Left lung (tissue), 4 donors: ENCODE measurements at regions not wholly inside any gene's neighbourhood (a gene's known extent, or its start where the extent isn't known, plus 50 kb on each side); places are given as distances from the start of the nearest gene placed in this dataset.

Experiments
- ATAC-seq: fragments of 200-7000 bp; cut with Tn5 transposase; one replicate; pipeline ENCODE4 v1.9.1; 2020; ENCODE audit warnings: moderate library complexity
- DNase-seq, 4 donors: peaks; one replicate each; pipeline ENCODE4 v3.0.0-alpha.2; 2013 to 2020
- H3K27ac ChIP-seq, 2 donors: fragments of 200-600 bp; sonication (generic) in 1 of 2; one replicate each; pipeline versions ENCODE4 v1.5.0 to v1.8.0; 2020 to 2021
- H3K27me3 ChIP-seq, 2 donors: fragments of 200-600 bp; sonication (generic) in 1 of 2; one replicate each; pipeline versions ENCODE4 v1.5.0 to v1.8.0; 2020 to 2021
- H3K36me3 ChIP-seq, 2 donors: fragments of 200-600 bp; sonication (generic) in 1 of 2; one replicate each; pipeline versions ENCODE4 v1.5.0 to v1.8.0; 2020 to 2021
- H3K4me1 ChIP-seq, 2 donors: fragments of 200-600 bp; one replicate each; pipeline ENCODE4 v1.8.0; 2021
- H3K4me3 ChIP-seq, 2 donors: fragments of 200-600 bp; sonication (generic) in 1 of 2; one replicate each; pipeline versions ENCODE4 v1.5.0 to v1.8.0; 2020 to 2021; ENCODE audit warnings: mild to moderate bottlenecking in 1 of 2
- H3K9me3 ChIP-seq, 2 donors: fragments of 200-600 bp; sonication (generic) in 1 of 2; one replicate each; pipeline versions ENCODE4 v1.5.0 to v1.8.0; 2020 to 2021
- intact Hi-C, 2 donors: fragments of 100-400 bp; cut with DNase I; formaldehyde crosslinking; loops; one replicate each; pipeline versions ENCODE4 v1.11.2 to v1.14.2; 2022
- TF ChIP-seq, protein P1 (sequence below), 2 donors: fragments of 200-600 bp; sonication (generic) in 1 of 2; IDR thresholded peaks; one replicate each; pipeline versions ENCODE4 v1.5.0 to v1.8.0; 2021; ENCODE audit warnings: antibody characterized with exemption in 2 of 2
- donor health status: DM: no; HTN: yes; CAD: no.
- donor health status: DM: no; HTN: no; CAD: no.

DNA sequence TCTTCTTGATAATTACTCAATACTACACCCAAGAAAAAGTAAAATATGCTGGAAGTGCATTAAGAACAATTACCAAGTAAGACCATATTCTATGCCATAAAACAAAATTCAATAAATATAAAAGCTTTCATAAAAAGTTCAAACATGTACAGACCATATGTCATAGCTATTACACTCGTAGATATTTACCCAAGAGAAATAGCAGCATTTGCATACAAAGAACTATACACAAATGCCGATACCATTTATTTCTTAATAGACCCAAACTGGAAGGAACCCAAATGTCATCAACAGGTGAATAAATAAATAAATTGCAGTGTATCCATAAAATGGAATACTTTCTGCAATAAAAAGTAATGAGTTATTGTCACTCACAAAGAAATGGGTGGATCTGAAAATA, 78.3 kb upstream of the SLC16A7 start:
- DNase-seq (no peak), ATAC-seq (no peak)
- no peak overlapping the region for H3K4me3 ChIP-seq
- no peaks in the 10 kb centered on the region for H3K9me3 ChIP-seq
- no peaks in the 10 kb centered on the region for H3K27me3 ChIP-seq
- H3K27ac ChIP-seq: no peak overlapping the region
- intact Hi-C loops: no loop called here
- H3K36me3 ChIP-seq: no peaks in the 10 kb centered on the region
- H3K4me1 ChIP-seq: no peaks in the 10 kb centered on the region
- TF ChIP-seq, protein P1, sequence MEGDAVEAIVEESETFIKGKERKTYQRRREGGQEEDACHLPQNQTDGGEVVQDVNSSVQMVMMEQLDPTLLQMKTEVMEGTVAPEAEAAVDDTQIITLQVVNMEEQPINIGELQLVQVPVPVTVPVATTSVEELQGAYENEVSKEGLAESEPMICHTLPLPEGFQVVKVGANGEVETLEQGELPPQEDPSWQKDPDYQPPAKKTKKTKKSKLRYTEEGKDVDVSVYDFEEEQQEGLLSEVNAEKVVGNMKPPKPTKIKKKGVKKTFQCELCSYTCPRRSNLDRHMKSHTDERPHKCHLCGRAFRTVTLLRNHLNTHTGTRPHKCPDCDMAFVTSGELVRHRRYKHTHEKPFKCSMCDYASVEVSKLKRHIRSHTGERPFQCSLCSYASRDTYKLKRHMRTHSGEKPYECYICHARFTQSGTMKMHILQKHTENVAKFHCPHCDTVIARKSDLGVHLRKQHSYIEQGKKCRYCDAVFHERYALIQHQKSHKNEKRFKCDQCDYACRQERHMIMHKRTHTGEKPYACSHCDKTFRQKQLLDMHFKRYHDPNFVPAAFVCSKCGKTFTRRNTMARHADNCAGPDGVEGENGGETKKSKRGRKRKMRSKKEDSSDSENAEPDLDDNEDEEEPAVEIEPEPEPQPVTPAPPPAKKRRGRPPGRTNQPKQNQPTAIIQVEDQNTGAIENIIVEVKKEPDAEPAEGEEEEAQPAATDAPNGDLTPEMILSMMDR (IDR thresholded peaks at IDR 0.05): no peak

DNA sequence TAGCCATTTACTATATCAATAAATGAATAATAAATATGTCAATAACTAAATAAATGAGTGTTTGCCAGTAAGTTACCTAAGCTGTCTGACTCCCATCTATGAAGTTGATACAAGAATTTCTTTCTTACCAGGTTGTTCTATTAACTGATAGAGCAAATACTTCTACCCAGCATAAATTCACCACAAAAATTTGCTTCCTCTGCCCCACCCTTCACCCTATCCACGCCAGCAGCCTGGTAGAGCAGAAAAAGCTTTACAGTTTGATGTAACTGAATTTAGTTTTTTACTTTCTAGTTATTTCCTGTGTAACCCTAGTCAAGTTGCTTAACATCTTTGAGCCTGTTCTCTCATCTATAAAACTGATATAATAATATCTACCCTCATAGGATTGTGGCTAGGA, 94.9 kb upstream of the SLC16A7 start:
- H3K9me3 ChIP-seq: no peaks in the 10 kb centered on the region
- intact Hi-C loops: no loop called here
- H3K4me1 ChIP-seq: no peaks in the 10 kb centered on the region
- TF ChIP-seq, protein P1 (IDR thresholded peaks at IDR 0.05): no peak
- no peaks in the 10 kb centered on the region for H3K36me3 ChIP-seq
- H3K27ac ChIP-seq: no peak overlapping the region
- ATAC-seq (peak; percentile 68), DNase-seq (no peak)
- no peak overlapping the region for H3K4me3 ChIP-seq
- no peaks in the 10 kb centered on the region for H3K27me3 ChIP-seq

DNA sequence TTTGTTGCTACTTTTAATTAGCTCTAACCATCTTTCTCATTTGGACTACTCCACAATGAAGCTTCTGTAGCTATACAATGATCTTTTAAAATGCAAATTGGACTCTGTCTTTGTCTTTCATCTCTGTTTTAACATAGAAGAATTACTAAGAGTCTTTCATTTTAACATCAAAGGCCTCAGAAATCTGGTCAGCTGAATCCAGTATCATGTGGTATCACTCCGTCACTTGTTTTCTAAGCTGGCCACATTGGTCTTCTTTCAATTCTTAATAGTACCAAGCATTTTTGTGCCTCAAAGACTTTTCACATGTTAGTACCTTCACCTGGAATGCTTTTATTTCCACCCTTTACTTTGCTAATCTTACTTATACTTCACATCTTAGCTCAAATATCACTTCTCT, 95.5 kb upstream of the SLC16A7 start:
- H3K4me3 ChIP-seq: no peak overlapping the region
- DNase-seq: no peak
- no peaks in the 10 kb centered on the region for H3K36me3 ChIP-seq
- ATAC-seq: no peak
- no peaks in the 10 kb centered on the region for H3K4me1 ChIP-seq
- H3K27me3 ChIP-seq: no peaks in the 10 kb centered on the region
- intact Hi-C loops: no loop called here
- TF ChIP-seq, protein P1 (IDR thresholded peaks at IDR 0.05): no peak
- no peak overlapping the region for H3K27ac ChIP-seq
- no peaks in the 10 kb centered on the region for H3K9me3 ChIP-seq

DNA sequence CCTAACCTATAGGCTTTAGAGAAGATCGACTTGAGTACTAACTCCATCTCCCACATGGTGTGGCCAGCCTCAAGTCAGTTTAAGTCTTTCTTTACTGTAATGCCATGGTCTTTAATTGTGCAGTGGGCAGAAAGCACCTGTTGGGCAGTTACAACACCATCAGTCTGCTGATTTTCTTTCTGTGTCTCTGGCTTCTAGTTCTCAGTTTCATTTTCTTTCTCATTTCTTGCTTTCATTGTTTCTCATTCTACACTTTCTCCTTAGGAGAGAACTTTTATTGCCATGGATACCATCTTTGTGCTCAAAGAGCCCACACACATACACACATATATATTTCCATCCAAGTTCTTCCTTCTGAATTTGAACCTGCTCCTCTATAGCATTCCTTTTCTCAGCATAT, 96.1 kb upstream of the SLC16A7 start:
- intact Hi-C loops: no loop called here
- Histone ChIP-seq H3K36me3 (no peaks in the 10 kb centered on the region), H3K4me3 (no peak overlapping the region), H3K4me1 (no peaks in the 10 kb centered on the region), H3K27me3 (no peaks in the 10 kb centered on the region), H3K9me3 (no peaks in the 10 kb centered on the region), H3K27ac (no peak overlapping the region)
- DNase-seq (no peak), ATAC-seq (no peak)
- TF ChIP-seq, protein P1 (IDR thresholded peaks at IDR 0.05): no peak

DNA sequence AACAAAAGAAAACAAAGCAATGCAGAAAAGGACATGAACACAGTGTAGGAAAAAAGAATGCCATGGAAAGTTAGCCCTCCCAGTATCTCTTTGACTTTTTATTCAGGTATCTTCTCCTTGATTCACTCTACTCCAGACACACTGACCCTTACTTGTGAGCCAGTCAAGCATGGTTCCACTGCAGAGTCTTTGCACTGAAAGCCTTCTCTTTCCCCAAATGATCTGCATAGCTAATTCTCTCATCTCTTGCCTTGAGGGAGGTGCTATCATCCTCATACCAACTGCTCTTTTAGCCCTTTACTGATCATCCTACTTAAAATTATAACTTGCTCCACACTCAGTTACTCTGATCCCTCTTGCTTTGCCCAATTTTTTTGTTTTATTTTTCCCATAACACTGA, 101.2 kb upstream of the SLC16A7 start:
- no peaks in the 10 kb centered on the region for H3K36me3 ChIP-seq
- no peak for DNase-seq
- no peaks in the 10 kb centered on the region for H3K9me3 ChIP-seq
- ATAC-seq: no peak
- TF ChIP-seq, protein P1 (IDR thresholded peaks at IDR 0.05): no peak
- H3K4me1 ChIP-seq: no peaks in the 10 kb centered on the region
- intact Hi-C loops: no loop called here
- no peak overlapping the region for H3K4me3 ChIP-seq
- no peaks in the 10 kb centered on the region for H3K27me3 ChIP-seq
- no peak overlapping the region for H3K27ac ChIP-seq
